ENCODE measurements at regions not wholly inside any gene's neighbourhood (a gene's known extent, or its start where the extent isn't known, plus 50 kb on each side); places are given as distances from the start of the nearest gene placed in this dataset.

DNA sequence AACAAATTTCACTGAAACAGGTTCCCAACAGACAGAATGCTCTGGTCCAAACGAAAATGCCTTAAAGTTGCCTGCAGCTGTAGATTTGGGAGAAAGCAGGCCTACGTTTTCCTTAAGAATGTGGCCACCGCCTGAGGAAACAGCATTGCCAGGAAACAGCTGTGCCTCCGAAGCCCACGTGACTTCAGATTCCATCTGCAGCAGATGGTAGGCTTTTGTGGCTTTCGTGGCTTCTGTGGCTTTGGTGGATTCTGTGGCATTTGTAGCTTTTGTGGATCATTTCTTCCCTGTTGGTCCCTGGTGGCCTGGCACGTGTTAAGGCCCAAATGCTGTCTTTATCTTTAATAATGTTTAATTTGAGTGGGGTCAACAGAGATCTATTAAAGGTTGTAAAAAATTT lies 222.9 kb downstream of the TTLL2 start:
- TF ChIP-seq, protein P1, sequence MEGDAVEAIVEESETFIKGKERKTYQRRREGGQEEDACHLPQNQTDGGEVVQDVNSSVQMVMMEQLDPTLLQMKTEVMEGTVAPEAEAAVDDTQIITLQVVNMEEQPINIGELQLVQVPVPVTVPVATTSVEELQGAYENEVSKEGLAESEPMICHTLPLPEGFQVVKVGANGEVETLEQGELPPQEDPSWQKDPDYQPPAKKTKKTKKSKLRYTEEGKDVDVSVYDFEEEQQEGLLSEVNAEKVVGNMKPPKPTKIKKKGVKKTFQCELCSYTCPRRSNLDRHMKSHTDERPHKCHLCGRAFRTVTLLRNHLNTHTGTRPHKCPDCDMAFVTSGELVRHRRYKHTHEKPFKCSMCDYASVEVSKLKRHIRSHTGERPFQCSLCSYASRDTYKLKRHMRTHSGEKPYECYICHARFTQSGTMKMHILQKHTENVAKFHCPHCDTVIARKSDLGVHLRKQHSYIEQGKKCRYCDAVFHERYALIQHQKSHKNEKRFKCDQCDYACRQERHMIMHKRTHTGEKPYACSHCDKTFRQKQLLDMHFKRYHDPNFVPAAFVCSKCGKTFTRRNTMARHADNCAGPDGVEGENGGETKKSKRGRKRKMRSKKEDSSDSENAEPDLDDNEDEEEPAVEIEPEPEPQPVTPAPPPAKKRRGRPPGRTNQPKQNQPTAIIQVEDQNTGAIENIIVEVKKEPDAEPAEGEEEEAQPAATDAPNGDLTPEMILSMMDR (IDR thresholded peaks at IDR 0.05), result no peak
- no peak for TF ChIP-seq POLR2A (IDR thresholded peaks at IDR 0.05)
